H1 (cell line): ENCODE measurements at regions not wholly inside any gene's neighbourhood (a gene's known extent, or its start where the extent isn't known, plus 50 kb on each side); places are given as distances from the start of the nearest gene placed in this dataset.

Experiments
- CTCF ChIA-PET: fragments of 300-600 bp; sonication (Branson Sonifier 250); formaldehyde crosslinking; loops from one replicate; lab custom pipeline; 2021; ENCODE audit not compliant: partially characterized antibody; lab: Charles Lee
- POLR2A ChIA-PET: fragments of 300-600 bp; sonication (Branson Sonifier 250); formaldehyde crosslinking; loops from one replicate; lab custom pipeline; 2021; ENCODE audit warnings: inconsistent platforms; ENCODE audit not compliant: partially characterized antibody; lab: Charles Lee
- DNase-seq, 2 experiments: peaks; one replicate each; pipeline versions ENCODE4 v3.0.0 to v3.0.0-alpha.2; 2010 to 2022; ENCODE audit warnings: low spot score in 2 of 2, low read depth in 1 of 2, mixed read lengths in 1 of 2
- FAIRE-seq: peaks from 2 replicates; lab custom pipeline; 2011; peaks lifted over from hg19 to GRCh38; lab: Jason Lieb, UNC
- H2AFZ ChIP-seq: 2 replicates; pipeline ENCODE4 v1.8.1; 2012; ENCODE audit warnings: low read length, inconsistent platforms
- H2AK5ac ChIP-seq: 2 replicates; pipeline ENCODE4 v1.6.1; 2013; ENCODE audit warnings: low read depth, low read length
- H2BK120ac ChIP-seq: replicated peaks from 2 replicates; pipeline ENCODE3; 2013; ENCODE audit warnings: low read depth, low read length, inconsistent platforms
- H2BK12ac ChIP-seq: 2 replicates; pipeline ENCODE4 v1.6.1; 2013; ENCODE audit warnings: low read depth, low read length
- H2BK15ac ChIP-seq: 2 replicates; pipeline ENCODE4 v1.6.1; 2013; ENCODE audit warnings: low read length
- H2BK20ac ChIP-seq: 2 replicates; pipeline ENCODE4 v1.6.1; 2013; ENCODE audit warnings: low read length
- H2BK5ac ChIP-seq: 2 replicates; pipeline ENCODE4 v1.6.1; 2013; ENCODE audit warnings: low read depth, low read length
- H3K14ac ChIP-seq: 2 replicates; pipeline ENCODE4 v1.6.1; 2013; ENCODE audit warnings: inconsistent platforms; ENCODE audit not compliant: insufficient read length
- H3K18ac ChIP-seq: 2 replicates; pipeline ENCODE4 v1.6.1; 2013; ENCODE audit warnings: low read length; ENCODE audit errors: extremely low read depth
- H3K23ac ChIP-seq: 2 replicates; pipeline ENCODE4 v1.6.1; 2013; ENCODE audit warnings: inconsistent platforms; ENCODE audit not compliant: insufficient read length
- H3K23me2 ChIP-seq: 2 replicates; pipeline ENCODE4 v1.6.1; 2013; ENCODE audit warnings: low read depth, low read length
- H3K27ac ChIP-seq: 2 replicates; pipeline ENCODE4 v1.6.1; 2011; ENCODE audit warnings: low read depth, low read length, inconsistent platforms
- H3K27me3 ChIP-seq, 4 experiments: replicated peaks in 1 of 4; 1 replicate in 1 of 4; 2 replicates in 3 of 4; pipeline versions ENCODE4 v1.6.1 to v1.8.1; 2011 to 2013; ENCODE audit warnings: low read length in 3 of 4, mild to moderate bottlenecking in 3 of 4, inconsistent platforms in 2 of 4, mixed read lengths in 2 of 4, moderate library complexity in 1 of 4; ENCODE audit not compliant: control insufficient read depth in 3 of 4, insufficient read depth in 3 of 4; ENCODE audit errors: extremely low read depth in 1 of 4
- H3K36me3 ChIP-seq, 4 experiments: 2 replicates each; pipeline versions ENCODE4 v1.6.1 to v1.8.1; 2011 to 2013; ENCODE audit warnings: mild to moderate bottlenecking in 4 of 4, low read length in 3 of 4, moderate library complexity in 2 of 4, control low read depth in 1 of 4, inconsistent platforms in 1 of 4; ENCODE audit not compliant: insufficient read depth in 4 of 4, control insufficient read depth in 2 of 4
- H3K4ac ChIP-seq: replicated peaks from 2 replicates; pipeline ENCODE3; 2013; ENCODE audit warnings: low read length, low read depth, mixed read lengths, inconsistent platforms; ENCODE audit not compliant: insufficient read length
- H3K4me1 ChIP-seq, 4 experiments: replicated peaks in 1 of 4; 1 replicate in 1 of 4; 2 replicates in 3 of 4; pipeline versions ENCODE4 v1.6.1 to v1.8.1; 2011 to 2013; ENCODE audit warnings: low read length in 3 of 4, inconsistent platforms in 2 of 4, mixed read lengths in 1 of 4; ENCODE audit not compliant: insufficient read depth in 4 of 4, control insufficient read depth in 3 of 4
- H3K4me2 ChIP-seq, 2 experiments: 2 replicates each; pipeline versions ENCODE4 v1.6.1 to v1.8.1; 2011 to 2013; ENCODE audit warnings: low read depth in 2 of 2, low read length in 2 of 2, control low read depth in 1 of 2, inconsistent platforms in 1 of 2, mild to moderate bottlenecking in 1 of 2; ENCODE audit not compliant: insufficient read depth in 1 of 2
- H3K4me3 ChIP-seq, 4 experiments: fragments of 200-600, 300-600 bp in 1 of 4; sonication (generic), shearing (Covaris generic), sonication (Bioruptor Twin) in 1 of 4; 2 replicates each; pipeline versions ENCODE4 v1.5.1 to v1.8.1; 2011 to 2016; ENCODE audit warnings: low read length in 4 of 4, low read depth in 3 of 4, control low read depth in 2 of 4, inconsistent platforms in 2 of 4, mild to moderate bottlenecking in 2 of 4, mixed read lengths in 1 of 4, moderate library complexity in 1 of 4; ENCODE audit not compliant: insufficient read depth in 2 of 4; ENCODE audit errors: extremely low read depth in 1 of 4
- H3K56ac ChIP-seq: replicated peaks from 2 replicates; pipeline ENCODE3; 2013; ENCODE audit warnings: low read depth, mild to moderate bottlenecking, mixed read lengths, low read length, inconsistent platforms; ENCODE audit not compliant: insufficient read length
- H3K79me1 ChIP-seq: 2 replicates; pipeline ENCODE4 v1.6.1; 2013; ENCODE audit warnings: low read depth, low read length, control low read depth
- H3K79me2 ChIP-seq, 2 experiments: 2 replicates each; pipeline versions ENCODE4 v1.6.1 to v1.8.1; 2012 to 2013; ENCODE audit warnings: low read length in 2 of 2, mild to moderate bottlenecking in 2 of 2, inconsistent platforms in 1 of 2; ENCODE audit not compliant: insufficient read depth in 2 of 2, control insufficient read depth in 1 of 2
- H3K9ac ChIP-seq, 4 experiments: replicated peaks in 1 of 4; 1 replicate in 1 of 4; 2 replicates in 3 of 4; pipeline versions ENCODE4 v1.6.1 to v1.8.1; 2011 to 2013; ENCODE audit warnings: low read depth in 3 of 4, low read length in 3 of 4, control low read depth in 2 of 4, mild to moderate bottlenecking in 2 of 4, moderate library complexity in 2 of 4, inconsistent platforms in 1 of 4; ENCODE audit errors: extremely low read depth in 1 of 4
- H3K9me3 ChIP-seq, 2 experiments: 2 replicates each; pipeline versions ENCODE4 v1.6.1 to v1.8.1; 2012 to 2013; ENCODE audit warnings: mild to moderate bottlenecking in 2 of 2, moderate library complexity in 2 of 2, control low read depth in 1 of 2, inconsistent platforms in 1 of 2, low read depth in 1 of 2, low read length in 1 of 2, mixed read lengths in 1 of 2; ENCODE audit not compliant: insufficient read depth in 2 of 2
- H4K20me1 ChIP-seq, 2 experiments: replicated peaks in 1 of 2; 2 replicates each; pipeline versions ENCODE3 to v1.8.1; 2011 to 2013; ENCODE audit warnings: inconsistent platforms in 2 of 2, low read length in 2 of 2, mild to moderate bottlenecking in 1 of 2; ENCODE audit not compliant: insufficient read depth in 2 of 2, control insufficient read depth in 1 of 2
- H4K5ac ChIP-seq: 2 replicates; pipeline ENCODE4 v1.6.1; 2013; ENCODE audit warnings: low read length, low read depth, mixed read lengths, inconsistent platforms; ENCODE audit not compliant: insufficient read length
- H4K8ac ChIP-seq: 2 replicates; pipeline ENCODE4 v1.8.0; 2013; ENCODE audit warnings: mild to moderate bottlenecking, moderate library complexity, low read length, inconsistent platforms; ENCODE audit not compliant: insufficient read depth; ENCODE audit errors: extremely low read depth
- H4K91ac ChIP-seq: replicated peaks from 2 replicates; pipeline ENCODE3; 2013; ENCODE audit warnings: low read length, mixed read lengths, inconsistent platforms; ENCODE audit not compliant: insufficient read length
- ATF2 ChIP-seq: IDR thresholded peaks from 2 replicates; pipeline ENCODE4 v1.6.1; 2012; ENCODE audit warnings: low read length, inconsistent platforms
- ATF3 ChIP-seq: IDR thresholded peaks from 2 replicates; pipeline ENCODE4 v1.6.1; 2011; ENCODE audit warnings: low read depth, mild to moderate bottlenecking, low read length; ENCODE audit not compliant: insufficient read depth
- BACH1 ChIP-seq: IDR thresholded peaks from 2 replicates; pipeline ENCODE4 v1.6.1; 2012; ENCODE audit warnings: low read length, improper control_type of control experiment
- BCL11A ChIP-seq, 2 experiments: IDR thresholded peaks; one replicate each; pipeline ENCODE4 v1.6.1; 2011; ENCODE audit warnings: low read depth in 2 of 2, low read length in 2 of 2, mild to moderate bottlenecking in 2 of 2
- CHD2 ChIP-seq: IDR thresholded peaks from 2 replicates; pipeline ENCODE4 v1.6.1; 2012; ENCODE audit warnings: low read length, improper control_type of control experiment
- E2F6 ChIP-seq: IDR thresholded peaks from 2 replicates; pipeline ENCODE4 v1.6.1; 2012; ENCODE audit warnings: inconsistent platforms
- GABPA ChIP-seq: IDR thresholded peaks from 2 replicates; pipeline ENCODE4 v1.6.1; 2011; ENCODE audit warnings: mild to moderate bottlenecking, low read length, moderate library complexity, borderline replicate concordance; ENCODE audit not compliant: insufficient read depth
- KDM4A ChIP-seq: IDR thresholded peaks from one replicate; pipeline ENCODE4 v1.7.1; 2012; ENCODE audit warnings: low read depth, mild to moderate bottlenecking, moderate library complexity, low read length, inconsistent platforms; ENCODE audit not compliant: severe bottlenecking
- SIN3A ChIP-seq, 2 experiments: IDR thresholded peaks in 1 of 2; conservative IDR thresholded peaks in 1 of 2; 2 replicates each; pipeline ENCODE4 v1.6.1; 2011 to 2012; ENCODE audit warnings: low read length in 2 of 2, improper control_type of control experiment in 1 of 2, low read depth in 1 of 2, mild to moderate bottlenecking in 1 of 2
- SIRT6 ChIP-seq: IDR thresholded peaks from one replicate; pipeline ENCODE4 v1.7.1; 2012; ENCODE audit warnings: low read length, inconsistent platforms
- YY1 ChIP-seq: IDR thresholded peaks from 2 replicates; pipeline ENCODE4 v1.6.1; 2011; ENCODE audit warnings: low read depth, mild to moderate bottlenecking, low read length
- WGBS, 2 experiments: shearing (Covaris generic) in 1 of 2; methylation state at CpG; one replicate each; pipeline versions ENCODE4 v1.1.6 to v1.1.7; 2013 to 2015; ENCODE audit warnings: low lambda C conversion rate in 2 of 2, mixed read lengths in 2 of 2, inconsistent platforms in 1 of 2, low coverage in 1 of 2, missing lambda C conversion rate in 1 of 2; ENCODE audit not compliant: insufficient replicate concordance in 2 of 2, insufficient coverage in 1 of 2, insufficient read length in 1 of 2; ENCODE audit errors: extremely low coverage in 1 of 2, missing lambda C conversion rate in 1 of 2; 5-methylcytosine and 5-hydroxymethylcytosine counted together

- DNase-seq = no peak
- Histone ChIP-seq H3K23ac (no peak overlapping the region), H4K5ac (no peak overlapping the region), H3K56ac (no peak overlapping the region), H4K20me1 (no peaks in the 10 kb centered on the region), H3K36me3 (no peaks in the 10 kb centered on the region), H3K23me2 (no peaks in the 10 kb centered on the region), H2BK120ac (no peak overlapping the region), H4K8ac (no peak overlapping the region), H3K79me2 (no peaks in the 10 kb centered on the region), H2AFZ (no peak overlapping the region), H4K91ac (no peak overlapping the region), H2AK5ac (no peak overlapping the region), H3K18ac (no peak overlapping the region), H3K9ac (no peak overlapping the region), H3K4ac (no peak overlapping the region), H2BK15ac (no peak overlapping the region), H2BK20ac (no peak overlapping the region), H3K9me3 (peaks cover under 1 to 2% of the 10 kb centered on the region in 2 experiments; a peak in 1 of 4 replicates), H3K4me2 (no peak overlapping the region), H3K27me3 (no peaks in the 10 kb centered on the region), H3K27ac (no peak overlapping the region), H3K14ac (no peak overlapping the region), H3K4me3 (no peak overlapping the region), H2BK12ac (no peak overlapping the region), H3K4me1 (no peaks in the 10 kb centered on the region), H2BK5ac (no peak overlapping the region), H3K79me1 (no peaks in the 10 kb centered on the region)
- ChIA-PET CTCF (interaction anchor here (1.4 to 2.1 kb wide), 2 partner anchors 28 to 118 kb away, joined by 3 to 6 read pairs; no protein-coding TSS in a partner anchor), POLR2A (no interaction called here)
- 89% methylated on average over 3 of the region's 3 CpGs; no CpG with 5 or more reads in 1 of the 2 experiments for WGBS, 2 experiments
- no peak for FAIRE-seq
- TF ChIP-seq ATF2 (no peak), YY1 (no peak), E2F6 (no peak), CHD2 (no peak), SIN3A (conservative IDR thresholded peaks at IDR 0.05 in 1 of 2, IDR thresholded peaks at IDR 0.05 in 1 of 2; ENCODE audit: low read depth in 1 of 2, low read length in 2 of 2) (no peak), ATF3 (no peak), BCL11A (IDR thresholded peaks at IDR 0.05; ENCODE audit: low read depth in 2 of 2, low read length in 2 of 2) (no peak), KDM4A (no peak), SIRT6 (no peak), BACH1 (no peak), GABPA (no peak)
Measured at GRCh38 chr4:77500801-77501200, 104.8 kb upstream of the CXCL13 start.
